NB4 (cell line): ENCODE measurements at regions not wholly inside any gene's neighbourhood (a gene's known extent, or its start where the extent isn't known, plus 50 kb on each side); places are given as distances from the start of the nearest gene placed in this dataset.

ENCODE experiments used
- DNase-seq: peaks from one replicate; pipeline ENCODE4 v3.0.0; 2010; ENCODE audit warnings: low read depth
- H3K4me3 ChIP-seq: one replicate; pipeline ENCODE4 v1.5.1; 2011; ENCODE audit warnings: mild to moderate bottlenecking, low read depth, low read length, moderate library complexity
- MAX ChIP-seq: IDR thresholded peaks from 2 replicates; pipeline ENCODE4 v1.6.1; 2011; ENCODE audit warnings: low read depth, low read length
- MYC ChIP-seq: IDR thresholded peaks from 2 replicates; pipeline ENCODE4 v1.6.1; 2011; ENCODE audit warnings: low read depth, low read length
- POLR2A ChIP-seq: IDR thresholded peaks from 2 replicates; pipeline ENCODE4 v1.6.1; 2011; ENCODE audit warnings: mild to moderate bottlenecking; ENCODE audit not compliant: insufficient read length; ENCODE audit errors: extremely low read depth
- TF ChIP-seq, protein P1 (sequence below): IDR thresholded peaks from one replicate; pipeline ENCODE4 v1.5.1; 2012; ENCODE audit warnings: low read depth, low read length

DNA sequence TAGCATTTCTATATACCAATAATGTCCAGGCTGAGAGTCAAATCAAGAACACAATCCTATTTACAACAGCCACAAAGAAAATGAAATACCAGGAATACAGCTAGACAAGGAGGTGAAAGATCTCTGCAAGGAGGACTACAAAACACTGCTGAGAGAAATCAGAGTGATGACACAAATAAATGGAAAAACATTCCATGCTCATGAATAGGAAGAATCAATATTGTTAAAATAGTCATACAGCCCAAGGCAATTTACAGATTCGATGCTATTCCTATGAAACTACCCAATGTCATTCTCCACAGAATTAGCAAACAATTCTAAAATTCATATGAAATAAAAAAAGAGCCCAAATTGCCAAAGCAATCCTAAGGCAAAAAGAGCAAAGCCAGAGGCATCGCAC is 116.8 kb upstream of the ZNF32 start:
- TF ChIP-seq POLR2A, result no peak
- TF ChIP-seq MAX, result no peak
- TF ChIP-seq, protein P1, sequence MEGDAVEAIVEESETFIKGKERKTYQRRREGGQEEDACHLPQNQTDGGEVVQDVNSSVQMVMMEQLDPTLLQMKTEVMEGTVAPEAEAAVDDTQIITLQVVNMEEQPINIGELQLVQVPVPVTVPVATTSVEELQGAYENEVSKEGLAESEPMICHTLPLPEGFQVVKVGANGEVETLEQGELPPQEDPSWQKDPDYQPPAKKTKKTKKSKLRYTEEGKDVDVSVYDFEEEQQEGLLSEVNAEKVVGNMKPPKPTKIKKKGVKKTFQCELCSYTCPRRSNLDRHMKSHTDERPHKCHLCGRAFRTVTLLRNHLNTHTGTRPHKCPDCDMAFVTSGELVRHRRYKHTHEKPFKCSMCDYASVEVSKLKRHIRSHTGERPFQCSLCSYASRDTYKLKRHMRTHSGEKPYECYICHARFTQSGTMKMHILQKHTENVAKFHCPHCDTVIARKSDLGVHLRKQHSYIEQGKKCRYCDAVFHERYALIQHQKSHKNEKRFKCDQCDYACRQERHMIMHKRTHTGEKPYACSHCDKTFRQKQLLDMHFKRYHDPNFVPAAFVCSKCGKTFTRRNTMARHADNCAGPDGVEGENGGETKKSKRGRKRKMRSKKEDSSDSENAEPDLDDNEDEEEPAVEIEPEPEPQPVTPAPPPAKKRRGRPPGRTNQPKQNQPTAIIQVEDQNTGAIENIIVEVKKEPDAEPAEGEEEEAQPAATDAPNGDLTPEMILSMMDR, result no peak
- no peak for TF ChIP-seq MYC

DNA sequence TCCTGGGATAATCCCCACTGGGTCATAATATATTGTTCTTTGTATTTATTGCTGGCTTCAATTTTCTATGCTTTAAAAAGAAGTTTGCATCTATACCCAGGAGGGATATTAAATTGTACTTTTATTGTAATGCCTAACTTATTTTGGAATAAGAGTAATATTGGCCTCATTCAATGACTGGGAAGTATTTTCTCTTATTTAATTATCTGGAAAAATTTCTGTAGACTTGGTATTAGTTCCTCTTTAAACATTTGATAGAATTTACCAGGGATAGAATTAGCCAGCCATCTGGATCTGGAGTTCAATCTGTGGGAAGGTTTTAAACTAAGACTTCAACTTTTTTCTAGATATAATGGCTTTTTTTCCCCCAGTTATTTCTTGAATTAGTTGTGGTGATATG is 115.2 kb upstream of the ZNF32 start:
- TF ChIP-seq POLR2A (no peak), MYC (no peak), MAX (no peak)
- TF ChIP-seq, protein P1, result no peak
- no peak overlapping the region for H3K4me3 ChIP-seq

More for the DNA sequence above, 116.8 kb upstream of the ZNF32 start:
- no peak for DNase-seq
- no peak overlapping the region for H3K4me3 ChIP-seq

GRCh38 chr10:43760514-43760913 is 111.8 kb upstream of the ZNF32 start:
- DNase-seq, result no peak
- no peak overlapping the region for H3K4me3 ChIP-seq
- TF ChIP-seq POLR2A (no peak), MYC (no peak), MAX (no peak)
- TF ChIP-seq, protein P1, result no peak

More for the DNA sequence above, 115.2 kb upstream of the ZNF32 start:
- no peak for DNase-seq

DNA sequence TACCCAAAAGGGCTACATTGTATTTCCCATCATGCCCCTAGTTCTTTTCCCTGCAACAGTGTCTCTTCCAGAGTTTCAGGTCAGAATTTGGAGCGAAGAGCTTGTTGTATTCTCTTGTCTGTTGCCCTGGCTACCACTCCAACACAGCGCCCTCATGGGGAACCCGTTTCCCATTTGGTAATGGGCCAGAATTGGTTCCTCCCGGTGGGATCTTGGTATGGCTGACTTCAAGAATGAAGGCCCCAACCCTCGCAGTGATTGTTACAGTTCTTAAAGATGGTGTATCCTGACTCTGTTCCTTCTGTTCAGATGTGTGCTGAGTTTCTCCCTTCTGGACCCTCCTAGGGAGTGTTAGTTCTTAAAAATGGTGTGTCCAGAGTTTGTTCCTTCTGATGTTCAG is 110.5 kb upstream of the ZNF32 start:
- DNase-seq, result no peak
- TF ChIP-seq MAX (no peak), MYC (no peak), POLR2A (no peak)
- TF ChIP-seq, protein P1, result no peak

DNA sequence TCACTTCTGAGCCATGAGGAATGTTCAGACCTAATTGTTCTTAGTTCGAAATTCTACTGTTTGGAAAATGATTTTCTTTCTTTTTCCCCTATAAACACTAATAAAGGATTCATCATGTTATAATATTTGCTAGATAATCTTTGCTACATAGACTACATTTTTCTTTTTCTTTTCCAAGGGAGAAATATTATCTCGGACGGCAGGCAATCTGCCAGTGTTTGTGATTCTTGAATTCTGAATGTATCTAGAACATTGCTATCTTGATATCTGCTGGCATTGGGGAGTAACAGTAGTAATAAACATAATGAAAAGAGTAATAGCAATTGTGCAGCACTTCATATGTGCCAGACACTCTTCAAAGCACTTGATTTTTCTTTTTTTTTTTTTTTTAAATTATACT is 107.7 kb upstream of the ZNF32 start:
- no peak for DNase-seq
- no peak overlapping the region for H3K4me3 ChIP-seq
- TF ChIP-seq MYC (no peak), POLR2A (no peak), MAX (no peak)
- TF ChIP-seq, protein P1, result no peak

More for the DNA sequence above, 110.5 kb upstream of the ZNF32 start:
- H3K4me3 ChIP-seq, result no peak overlapping the region
